Left forelimb (tissue), 1 donor: ENCODE measurements at regions not wholly inside any gene's neighbourhood (a gene's known extent, or its start where the extent isn't known, plus 50 kb on each side); places are given as distances from the start of the nearest gene placed in this dataset.

Experiments used
- DNase-seq: peaks from one replicate; pipeline ENCODE4 v3.0.0-alpha.2; 2018; ENCODE audit warnings: low spot score

GRCh38 chr18:37649930-37650329, 84.3 kb upstream of the CELF4 start:
- no peak for DNase-seq

- DNase-seq: no peak
Observed at GRCh38 chr18:37649416-37649815, 83.8 kb upstream of the CELF4 start.

- peak; percentile 14 for DNase-seq
Observed at GRCh38 chr18:37641573-37641972, 76.0 kb upstream of the CELF4 start.

- DNase-seq: no peak
Observed at GRCh38 chr18:37640504-37640903, 74.9 kb upstream of the CELF4 start.

- DNase-seq: no peak
Observed at GRCh38 chr18:37639846-37640245, 74.2 kb upstream of the CELF4 start.

GRCh38 chr18:37637478-37637850, 71.9 kb upstream of the CELF4 start:
- DNase-seq: peak; percentile 41

- DNase-seq: peak; percentile 14
Observed at GRCh38 chr18:37636831-37637477, 71.4 kb upstream of the CELF4 start.

- no peak for DNase-seq
Observed at GRCh38 chr18:37634516-37634915, 68.9 kb upstream of the CELF4 start.

GRCh38 chr18:37631422-37631821, 65.8 kb upstream of the CELF4 start:
- DNase-seq: no peak

GRCh38 chr18:37630334-37630733, 64.7 kb upstream of the CELF4 start:
- DNase-seq: no peak

GRCh38 chr18:37628470-37629220, 63.0 kb upstream of the CELF4 start:
- no peak for DNase-seq

- DNase-seq: no peak
Observed at GRCh38 chr18:37624318-37624717, 58.7 kb upstream of the CELF4 start.

GRCh38 chr18:37619964-37620363, 54.4 kb upstream of the CELF4 start:
- DNase-seq: no peak

- DNase-seq: no peak
Observed at GRCh38 chr18:37617623-37618022, 52.0 kb upstream of the CELF4 start.
